ENCODE measurements at regions not wholly inside any gene's neighbourhood (a gene's known extent, or its start where the extent isn't known, plus 50 kb on each side); places are given as distances from the start of the nearest gene placed in this dataset.

DNA sequence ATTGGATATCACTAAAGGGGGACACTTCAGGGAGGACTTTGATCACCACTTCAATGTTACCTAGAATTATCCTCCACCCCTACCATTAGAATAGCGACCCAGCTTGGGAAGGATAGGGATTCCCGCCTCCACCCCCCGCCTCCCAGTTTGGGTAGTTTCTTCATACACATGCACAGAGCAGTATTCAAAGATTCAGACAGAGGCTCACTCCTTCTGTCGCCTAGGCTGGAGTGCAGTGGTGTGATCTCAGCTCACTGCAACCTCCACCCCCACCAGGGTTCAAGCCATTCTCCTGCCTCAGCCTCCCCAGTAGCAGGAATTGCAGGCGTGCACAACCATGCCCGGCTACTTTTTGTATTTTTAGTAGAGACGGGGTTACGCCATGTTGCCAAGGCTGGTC is 1166.1 kb downstream of the TYW1 start:
- 77 to 83% methylated on average over 8 of the region's 8 CpGs for WGBS, 2 donors
- no peak overlapping the region for H3K4me3 ChIP-seq
- no peak for TF ChIP-seq CTCF (IDR thresholded peaks at IDR 0.05)
- TF ChIP-seq EP300 (IDR thresholded peaks at IDR 0.05) = no peak
- no peak for TF ChIP-seq POLR2AphosphoS5 (IDR thresholded peaks at IDR 0.05)
- no peak for ATAC-seq (ENCODE audit: low FRiP score in 2 of 2)
- no peaks in the 10 kb centered on the region for H3K4me1 ChIP-seq
- H3K9me3 ChIP-seq = no peaks in the 10 kb centered on the region
- no peaks in the 10 kb centered on the region for H3K36me3 ChIP-seq
- no peak overlapping the region for H3K27ac ChIP-seq
- no peak for DNase-seq
- no peaks in the 10 kb centered on the region for H3K27me3 ChIP-seq

DNA sequence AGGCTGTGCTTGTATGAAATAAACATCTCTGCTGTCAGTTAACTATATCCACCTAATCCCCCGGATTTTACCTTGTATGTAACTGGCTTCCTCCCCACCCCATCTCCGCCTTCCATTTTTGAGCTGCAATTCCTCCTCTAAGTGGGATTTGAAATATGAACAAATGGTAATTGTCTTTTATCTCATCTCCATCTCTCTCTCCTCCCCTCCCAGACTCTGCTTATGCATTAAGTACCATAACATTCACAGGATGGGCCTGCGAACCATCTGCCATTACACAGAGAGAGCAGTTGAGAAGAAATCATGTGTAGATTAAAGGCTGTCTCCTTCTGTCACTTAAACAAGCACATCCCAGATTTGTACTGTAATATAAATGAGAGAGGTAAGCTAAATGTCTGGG is 1169.9 kb downstream of the TYW1 start:
- Histone ChIP-seq H3K27me3 (no peaks in the 10 kb centered on the region), H3K27ac (no peak overlapping the region), H3K9me3 (no peaks in the 10 kb centered on the region), H3K4me1 (no peaks in the 10 kb centered on the region), H3K4me3 (no peak overlapping the region), H3K36me3 (no peaks in the 10 kb centered on the region)
- ATAC-seq (ENCODE audit: low FRiP score in 2 of 2) (no peak), DNase-seq (no peak)
- TF ChIP-seq POLR2AphosphoS5 (IDR thresholded peaks at IDR 0.05) (no peak), EP300 (IDR thresholded peaks at IDR 0.05) (no peak), POLR2A (IDR thresholded peaks at IDR 0.05) (no peak), CTCF (IDR thresholded peaks at IDR 0.05) (no peak)
- 31 to 39% methylated on average over 3 of the region's 3 CpGs for WGBS, 2 donors

GRCh38 chr7:68173513-68173912 is 1176.9 kb downstream of the TYW1 start:
- 64 to 79% methylated on average over 7 of the region's 7 CpGs for whole genome bisulfite sequencing, 2 donors
- H3K4me1 ChIP-seq = no peaks in the 10 kb centered on the region
- TF ChIP-seq POLR2A (IDR thresholded peaks at IDR 0.05) (no peak), EP300 (IDR thresholded peaks at IDR 0.05) (no peak), POLR2AphosphoS5 (IDR thresholded peaks at IDR 0.05) (no peak), CTCF (IDR thresholded peaks at IDR 0.05) (no peak)
- H3K36me3 ChIP-seq = no peaks in the 10 kb centered on the region
- no peaks in the 10 kb centered on the region for H3K27me3 ChIP-seq
- no peak overlapping the region for H3K27ac ChIP-seq
- no peaks in the 10 kb centered on the region for H3K9me3 ChIP-seq
- DNase-seq = no peak
- ATAC-seq (ENCODE audit: low FRiP score in 2 of 2) = no peak
- H3K4me3 ChIP-seq = no peak overlapping the region

DNA sequence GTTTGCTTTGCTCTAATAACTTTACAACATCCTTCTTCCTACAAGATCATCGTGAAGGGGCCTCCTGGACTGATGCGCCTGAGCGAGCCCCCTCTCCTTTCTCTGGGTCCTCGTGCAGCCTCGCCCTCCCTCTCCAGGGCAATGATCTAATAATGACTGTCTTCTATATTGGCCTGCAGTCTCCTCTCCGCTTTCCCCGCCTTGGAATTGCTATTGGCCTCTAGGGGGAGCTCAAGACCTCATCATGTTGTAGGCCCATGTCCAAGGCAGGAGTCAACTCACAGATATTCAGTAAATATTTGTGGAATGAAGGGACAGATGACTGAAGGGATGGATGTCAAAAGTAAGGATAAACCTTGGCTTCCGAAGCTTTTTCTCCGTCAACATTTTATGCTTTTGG is 1180.3 kb downstream of the TYW1 start:
- H3K4me3 ChIP-seq = no peak overlapping the region
- no peaks in the 10 kb centered on the region for H3K9me3 ChIP-seq
- no peaks in the 10 kb centered on the region for H3K4me1 ChIP-seq
- H3K27ac ChIP-seq = no peak overlapping the region
- WGBS, 2 donors = 24 to 36% methylated on average over 9 of the region's 9 CpGs
- no peaks in the 10 kb centered on the region for H3K36me3 ChIP-seq
- no peaks in the 10 kb centered on the region for H3K27me3 ChIP-seq
- ATAC-seq (ENCODE audit: low FRiP score in 2 of 2) (peak in 1 of 2 donors; percentile 87), DNase-seq (peak in 1 of 2 donors; percentile 21)
- peak in 5 of 6 experiments; percentile 22 to 53 (median 42) for TF ChIP-seq CTCF (IDR thresholded peaks at IDR 0.05)
- TF ChIP-seq EP300 (IDR thresholded peaks at IDR 0.05) = no peak

- Histone ChIP-seq H3K27me3 (no peaks in the 10 kb centered on the region), H3K27ac (no peak overlapping the region), H3K9me3 (no peaks in the 10 kb centered on the region), H3K4me1 (no peaks in the 10 kb centered on the region), H3K4me3 (no peak overlapping the region), H3K36me3 (no peaks in the 10 kb centered on the region)
- ATAC-seq (ENCODE audit: low FRiP score in 2 of 2) (no peak), DNase-seq (no peak)
- TF ChIP-seq POLR2A (IDR thresholded peaks at IDR 0.05) = no peak
- TF ChIP-seq CTCF (IDR thresholded peaks at IDR 0.05) = no peak
- no peak for TF ChIP-seq EP300 (IDR thresholded peaks at IDR 0.05)
- 66 to 81% methylated on average over 5 of the region's 5 CpGs for WGBS, 2 donors
Measured at GRCh38 chr7:68180761-68181160, 1184.1 kb downstream of the TYW1 start.
